CD4-positive, alpha-beta T cell treated with Interleukin-15 for 1 hour (primary cell): ENCODE measurements at regions not wholly inside any gene's neighbourhood (a gene's known extent, or its start where the extent isn't known, plus 50 kb on each side); places are given as distances from the start of the nearest gene placed in this dataset.
"Not testable (repeated sequence)": the region's sequence is repeated elsewhere in the genome, so short reads cannot be mapped to it uniquely, and the experiment has no call there.

Source experiments
- DNase-seq: peaks from one replicate; pipeline ENCODE4 v3.0.0-alpha.2; 2020

GRCh38 chr3:104906001-104906639 is 460.6 kb upstream of the ALCAM start:
- DNase-seq, result no peak

- no peak for DNase-seq
Measured at GRCh38 chr3:104907507-104907906, 459.2 kb upstream of the ALCAM start.

GRCh38 chr3:104908761-104909160 is 457.9 kb upstream of the ALCAM start:
- no peak for DNase-seq

- no peak for DNase-seq
Measured at GRCh38 chr3:104909198-104909597, 457.5 kb upstream of the ALCAM start.

GRCh38 chr3:104909721-104910120 is 457.0 kb upstream of the ALCAM start:
- no peak for DNase-seq

GRCh38 chr3:104911376-104911775 is 455.3 kb upstream of the ALCAM start:
- no peak for DNase-seq

GRCh38 chr3:104916971-104917370 is 449.7 kb upstream of the ALCAM start:
- no peak for DNase-seq

- no peak for DNase-seq
Measured at GRCh38 chr3:104920512-104920911, 446.2 kb upstream of the ALCAM start.

GRCh38 chr3:104933972-104934371 is 432.7 kb upstream of the ALCAM start:
- no peak for DNase-seq

- no peak for DNase-seq
Measured at GRCh38 chr3:104935613-104936012, 431.1 kb upstream of the ALCAM start.

GRCh38 chr3:104939196-104939595 is 427.5 kb upstream of the ALCAM start:
- DNase-seq, result no peak

GRCh38 chr3:104941785-104942184 is 424.9 kb upstream of the ALCAM start:
- DNase-seq, result no peak

- no peak for DNase-seq
Measured at GRCh38 chr3:104943974-104944373, 422.7 kb upstream of the ALCAM start.

- no peak for DNase-seq
Measured at GRCh38 chr3:104947943-104948342, 418.8 kb upstream of the ALCAM start.

- not testable (repeated sequence) for DNase-seq
Measured at GRCh38 chr3:104949810-104950209, 416.9 kb upstream of the ALCAM start.

GRCh38 chr3:104951426-104951825 is 415.3 kb upstream of the ALCAM start:
- no peak for DNase-seq

GRCh38 chr3:104952146-104952972 is 414.4 kb upstream of the ALCAM start:
- no peak for DNase-seq

GRCh38 chr3:104956620-104957345 is 409.9 kb upstream of the ALCAM start:
- no peak for DNase-seq

GRCh38 chr3:104960579-104960978 is 406.1 kb upstream of the ALCAM start:
- DNase-seq, result no peak

- DNase-seq, result no peak
Measured at GRCh38 chr3:104961851-104962250, 404.9 kb upstream of the ALCAM start.

GRCh38 chr3:104974316-104974715 is 392.4 kb upstream of the ALCAM start:
- DNase-seq, result no peak

GRCh38 chr3:104977719-104978118 is 389.0 kb upstream of the ALCAM start:
- no peak for DNase-seq

- no peak for DNase-seq
Measured at GRCh38 chr3:104982130-104982529, 384.6 kb upstream of the ALCAM start.

- no peak for DNase-seq
Measured at GRCh38 chr3:104987859-104988258, 378.9 kb upstream of the ALCAM start.
